ENCODE measurements at regions not wholly inside any gene's neighbourhood (a gene's known extent, or its start where the extent isn't known, plus 50 kb on each side); places are given as distances from the start of the nearest gene placed in this dataset.

DNA sequence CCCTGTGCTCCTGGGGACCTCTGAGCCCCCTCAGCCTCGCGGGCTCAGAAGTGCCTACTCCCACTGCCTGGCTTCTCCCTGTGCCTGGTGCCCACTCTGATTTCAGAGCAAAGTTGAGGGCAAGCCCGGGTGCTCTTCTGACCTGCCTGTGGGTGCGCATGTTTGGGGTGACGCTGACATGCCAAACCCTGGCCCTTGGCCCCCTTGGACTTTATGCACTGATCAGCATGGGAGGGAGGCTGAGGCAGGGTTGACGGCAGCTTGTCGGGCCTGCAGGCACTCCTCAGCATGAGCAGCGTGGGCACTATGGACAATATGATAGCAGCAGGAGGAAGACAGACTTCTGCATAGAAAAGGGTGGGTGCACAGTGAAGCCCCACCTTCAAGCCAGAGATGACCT is 279.3 kb upstream of the KLF12 start:
- H3K4me1 ChIP-seq (ENCODE audit: insufficient read depth) = no peaks in the 10 kb centered on the region
- H3F3A ChIP-seq (replicated peaks; ENCODE audit: low read depth) = no peaks in the 10 kb centered on the region
- no peaks in the 10 kb centered on the region for H3K27me3 ChIP-seq (ENCODE audit: insufficient read depth)
- no peak overlapping the region for H3K27ac Mint-ChIP-seq
- H3K9me2 ChIP-seq (ENCODE audit: insufficient read depth) = no peaks in the 10 kb centered on the region; the same call in 1 of the 2 replicates
- H3K36me3 ChIP-seq (ENCODE audit: insufficient read depth) = 0 out of 2 replicates have a peak, but pooled peaks cover 3% of the 10 kb centered on the region
- H3K4me3 ChIP-seq = no peak overlapping the region
- H3K27me3 Mint-ChIP-seq (ENCODE audit: insufficient read depth, low read depth, poor library complexity) = no peaks in the 10 kb centered on the region
- H3K9me3 Mint-ChIP-seq = peaks cover 19% of the 10 kb centered on the region
- no peak overlapping the region for H3K27ac ChIP-seq (ENCODE audit: low read depth)
- ATAC-seq (no peak), DNase-seq (ENCODE audit: low spot score) (no peak)
- H3K36me3 Mint-ChIP-seq (ENCODE audit: low read depth) = 0 out of 3 replicates have a peak, but pooled peaks cover 2% of the 10 kb centered on the region
- TF ChIP-seq, protein P1, sequence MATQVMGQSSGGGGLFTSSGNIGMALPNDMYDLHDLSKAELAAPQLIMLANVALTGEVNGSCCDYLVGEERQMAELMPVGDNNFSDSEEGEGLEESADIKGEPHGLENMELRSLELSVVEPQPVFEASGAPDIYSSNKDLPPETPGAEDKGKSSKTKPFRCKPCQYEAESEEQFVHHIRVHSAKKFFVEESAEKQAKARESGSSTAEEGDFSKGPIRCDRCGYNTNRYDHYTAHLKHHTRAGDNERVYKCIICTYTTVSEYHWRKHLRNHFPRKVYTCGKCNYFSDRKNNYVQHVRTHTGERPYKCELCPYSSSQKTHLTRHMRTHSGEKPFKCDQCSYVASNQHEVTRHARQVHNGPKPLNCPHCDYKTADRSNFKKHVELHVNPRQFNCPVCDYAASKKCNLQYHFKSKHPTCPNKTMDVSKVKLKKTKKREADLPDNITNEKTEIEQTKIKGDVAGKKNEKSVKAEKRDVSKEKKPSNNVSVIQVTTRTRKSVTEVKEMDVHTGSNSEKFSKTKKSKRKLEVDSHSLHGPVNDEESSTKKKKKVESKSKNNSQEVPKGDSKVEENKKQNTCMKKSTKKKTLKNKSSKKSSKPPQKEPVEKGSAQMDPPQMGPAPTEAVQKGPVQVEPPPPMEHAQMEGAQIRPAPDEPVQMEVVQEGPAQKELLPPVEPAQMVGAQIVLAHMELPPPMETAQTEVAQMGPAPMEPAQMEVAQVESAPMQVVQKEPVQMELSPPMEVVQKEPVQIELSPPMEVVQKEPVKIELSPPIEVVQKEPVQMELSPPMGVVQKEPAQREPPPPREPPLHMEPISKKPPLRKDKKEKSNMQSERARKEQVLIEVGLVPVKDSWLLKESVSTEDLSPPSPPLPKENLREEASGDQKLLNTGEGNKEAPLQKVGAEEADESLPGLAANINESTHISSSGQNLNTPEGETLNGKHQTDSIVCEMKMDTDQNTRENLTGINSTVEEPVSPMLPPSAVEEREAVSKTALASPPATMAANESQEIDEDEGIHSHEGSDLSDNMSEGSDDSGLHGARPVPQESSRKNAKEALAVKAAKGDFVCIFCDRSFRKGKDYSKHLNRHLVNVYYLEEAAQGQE (IDR thresholded peaks at IDR 0.05; ENCODE audit: unreplicated experiment) = no peak
- TF ChIP-seq CREB1 (CRISPR knock-in tag; IDR thresholded peaks at IDR 0.05; ENCODE audit: low read depth) (no peak), NANOG (IDR thresholded peaks at IDR 0.05; ENCODE audit: borderline replicate concordance) (no peak), EZH2phosphoT487 (IDR thresholded peaks at IDR 0.05; ENCODE audit: unreplicated experiment) (no peak), JUNB (IDR thresholded peaks at IDR 0.05; ENCODE audit: unreplicated experiment) (no peak), ZNF331 (CRISPR knock-in tag; IDR thresholded peaks at IDR 0.05; ENCODE audit: low read depth) (no peak), STAT1 (IDR thresholded peaks at IDR 0.05; ENCODE audit: unreplicated experiment) (no peak), POLR2AphosphoS5 (IDR thresholded peaks at IDR 0.05; ENCODE audit: low read depth) (no peak), ZNF114 (CRISPR knock-in tag; IDR thresholded peaks at IDR 0.05) (no peak), EZH2 (IDR thresholded peaks at IDR 0.05; ENCODE audit: low read depth, unreplicated experiment) (no peak)
- TF ChIP-seq, protein P2, sequence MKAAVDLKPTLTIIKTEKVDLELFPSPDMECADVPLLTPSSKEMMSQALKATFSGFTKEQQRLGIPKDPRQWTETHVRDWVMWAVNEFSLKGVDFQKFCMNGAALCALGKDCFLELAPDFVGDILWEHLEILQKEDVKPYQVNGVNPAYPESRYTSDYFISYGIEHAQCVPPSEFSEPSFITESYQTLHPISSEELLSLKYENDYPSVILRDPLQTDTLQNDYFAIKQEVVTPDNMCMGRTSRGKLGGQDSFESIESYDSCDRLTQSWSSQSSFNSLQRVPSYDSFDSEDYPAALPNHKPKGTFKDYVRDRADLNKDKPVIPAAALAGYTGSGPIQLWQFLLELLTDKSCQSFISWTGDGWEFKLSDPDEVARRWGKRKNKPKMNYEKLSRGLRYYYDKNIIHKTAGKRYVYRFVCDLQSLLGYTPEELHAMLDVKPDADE (IDR thresholded peaks at IDR 0.05) = no peak
- TF ChIP-seq, protein P3, sequence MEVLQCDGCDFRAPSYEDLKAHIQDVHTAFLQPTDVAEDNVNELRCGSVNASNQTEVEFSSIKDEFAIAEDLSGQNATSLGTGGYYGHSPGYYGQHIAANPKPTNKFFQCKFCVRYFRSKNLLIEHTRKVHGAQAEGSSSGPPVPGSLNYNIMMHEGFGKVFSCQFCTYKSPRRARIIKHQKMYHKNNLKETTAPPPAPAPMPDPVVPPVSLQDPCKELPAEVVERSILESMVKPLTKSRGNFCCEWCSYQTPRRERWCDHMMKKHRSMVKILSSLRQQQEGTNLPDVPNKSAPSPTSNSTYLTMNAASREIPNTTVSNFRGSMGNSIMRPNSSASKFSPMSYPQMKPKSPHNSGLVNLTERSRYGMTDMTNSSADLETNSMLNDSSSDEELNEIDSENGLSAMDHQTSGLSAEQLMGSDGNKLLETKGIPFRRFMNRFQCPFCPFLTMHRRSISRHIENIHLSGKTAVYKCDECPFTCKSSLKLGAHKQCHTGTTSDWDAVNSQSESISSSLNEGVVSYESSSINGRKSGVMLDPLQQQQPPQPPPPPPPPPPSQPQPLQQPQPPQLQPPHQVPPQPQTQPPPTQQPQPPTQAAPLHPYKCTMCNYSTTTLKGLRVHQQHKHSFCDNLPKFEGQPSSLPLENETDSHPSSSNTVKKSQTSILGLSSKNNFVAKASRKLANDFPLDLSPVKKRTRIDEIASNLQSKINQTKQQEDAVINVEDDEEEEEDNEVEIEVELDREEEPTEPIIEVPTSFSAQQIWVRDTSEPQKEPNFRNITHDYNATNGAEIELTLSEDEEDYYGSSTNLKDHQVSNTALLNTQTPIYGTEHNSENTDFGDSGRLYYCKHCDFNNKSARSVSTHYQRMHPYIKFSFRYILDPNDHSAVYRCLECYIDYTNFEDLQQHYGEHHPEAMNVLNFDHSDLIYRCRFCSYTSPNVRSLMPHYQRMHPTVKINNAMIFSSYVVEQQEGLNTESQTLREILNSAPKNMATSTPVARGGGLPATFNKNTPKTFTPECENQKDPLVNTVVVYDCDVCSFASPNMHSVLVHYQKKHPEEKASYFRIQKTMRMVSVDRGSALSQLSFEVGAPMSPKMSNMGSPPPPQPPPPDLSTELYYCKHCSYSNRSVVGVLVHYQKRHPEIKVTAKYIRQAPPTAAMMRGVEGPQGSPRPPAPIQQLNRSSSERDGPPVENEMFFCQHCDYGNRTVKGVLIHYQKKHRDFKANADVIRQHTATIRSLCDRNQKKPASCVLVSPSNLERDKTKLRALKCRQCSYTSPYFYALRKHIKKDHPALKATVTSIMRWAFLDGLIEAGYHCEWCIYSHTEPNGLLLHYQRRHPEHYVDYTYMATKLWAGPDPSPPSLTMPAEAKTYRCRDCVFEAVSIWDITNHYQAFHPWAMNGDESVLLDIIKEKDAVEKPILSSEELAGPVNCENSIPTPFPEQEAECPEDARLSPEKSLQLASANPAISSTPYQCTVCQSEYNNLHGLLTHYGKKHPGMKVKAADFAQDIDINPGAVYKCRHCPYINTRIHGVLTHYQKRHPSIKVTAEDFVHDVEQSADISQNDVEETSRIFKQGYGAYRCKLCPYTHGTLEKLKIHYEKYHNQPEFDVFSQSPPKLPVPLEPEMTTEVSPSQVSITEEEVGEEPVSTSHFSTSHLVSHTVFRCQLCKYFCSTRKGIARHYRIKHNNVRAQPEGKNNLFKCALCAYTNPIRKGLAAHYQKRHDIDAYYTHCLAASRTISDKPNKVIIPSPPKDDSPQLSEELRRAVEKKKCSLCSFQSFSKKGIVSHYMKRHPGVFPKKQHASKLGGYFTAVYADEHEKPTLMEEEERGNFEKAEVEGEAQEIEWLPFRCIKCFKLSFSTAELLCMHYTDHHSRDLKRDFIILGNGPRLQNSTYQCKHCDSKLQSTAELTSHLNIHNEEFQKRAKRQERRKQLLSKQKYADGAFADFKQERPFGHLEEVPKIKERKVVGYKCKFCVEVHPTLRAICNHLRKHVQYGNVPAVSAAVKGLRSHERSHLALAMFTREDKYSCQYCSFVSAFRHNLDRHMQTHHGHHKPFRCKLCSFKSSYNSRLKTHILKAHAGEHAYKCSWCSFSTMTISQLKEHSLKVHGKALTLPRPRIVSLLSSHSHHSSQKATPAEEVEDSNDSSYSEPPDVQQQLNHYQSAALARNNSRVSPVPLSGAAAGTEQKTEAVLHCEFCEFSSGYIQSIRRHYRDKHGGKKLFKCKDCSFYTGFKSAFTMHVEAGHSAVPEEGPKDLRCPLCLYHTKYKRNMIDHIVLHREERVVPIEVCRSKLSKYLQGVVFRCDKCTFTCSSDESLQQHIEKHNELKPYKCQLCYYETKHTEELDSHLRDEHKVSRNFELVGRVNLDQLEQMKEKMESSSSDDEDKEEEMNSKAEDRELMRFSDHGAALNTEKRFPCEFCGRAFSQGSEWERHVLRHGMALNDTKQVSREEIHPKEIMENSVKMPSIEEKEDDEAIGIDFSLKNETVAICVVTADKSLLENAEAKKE (CRISPR knock-in tag; IDR thresholded peaks at IDR 0.05) = no peak
- TF ChIP-seq, protein P4, sequence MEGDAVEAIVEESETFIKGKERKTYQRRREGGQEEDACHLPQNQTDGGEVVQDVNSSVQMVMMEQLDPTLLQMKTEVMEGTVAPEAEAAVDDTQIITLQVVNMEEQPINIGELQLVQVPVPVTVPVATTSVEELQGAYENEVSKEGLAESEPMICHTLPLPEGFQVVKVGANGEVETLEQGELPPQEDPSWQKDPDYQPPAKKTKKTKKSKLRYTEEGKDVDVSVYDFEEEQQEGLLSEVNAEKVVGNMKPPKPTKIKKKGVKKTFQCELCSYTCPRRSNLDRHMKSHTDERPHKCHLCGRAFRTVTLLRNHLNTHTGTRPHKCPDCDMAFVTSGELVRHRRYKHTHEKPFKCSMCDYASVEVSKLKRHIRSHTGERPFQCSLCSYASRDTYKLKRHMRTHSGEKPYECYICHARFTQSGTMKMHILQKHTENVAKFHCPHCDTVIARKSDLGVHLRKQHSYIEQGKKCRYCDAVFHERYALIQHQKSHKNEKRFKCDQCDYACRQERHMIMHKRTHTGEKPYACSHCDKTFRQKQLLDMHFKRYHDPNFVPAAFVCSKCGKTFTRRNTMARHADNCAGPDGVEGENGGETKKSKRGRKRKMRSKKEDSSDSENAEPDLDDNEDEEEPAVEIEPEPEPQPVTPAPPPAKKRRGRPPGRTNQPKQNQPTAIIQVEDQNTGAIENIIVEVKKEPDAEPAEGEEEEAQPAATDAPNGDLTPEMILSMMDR (conservative IDR thresholded peaks at IDR 0.05; ENCODE audit: low read depth in 2 of 2) = no peak
- H3K4me1 Mint-ChIP-seq = no peaks in the 10 kb centered on the region
- H3K79me2 ChIP-seq (replicated peaks; ENCODE audit: insufficient read depth) = no peaks in the 10 kb centered on the region
- no peak overlapping the region for H2AFZ ChIP-seq
- no peak overlapping the region for H3K4me2 ChIP-seq
- no peak overlapping the region for H3K4me3 Mint-ChIP-seq
- no peaks in the 10 kb centered on the region for H4K20me1 ChIP-seq (replicated peaks; ENCODE audit: insufficient read depth)
